NT2/D1 (cell line): ENCODE measurements at regions not wholly inside any gene's neighbourhood (a gene's known extent, or its start where the extent isn't known, plus 50 kb on each side); places are given as distances from the start of the nearest gene placed in this dataset.

ENCODE experiments used
- SUZ12 ChIP-seq: IDR thresholded peaks from 2 replicates; pipeline ENCODE4 v1.6.1; 2011; ENCODE audit not compliant: insufficient read length, insufficient read depth; ENCODE audit errors: extremely low read depth
- YY1 ChIP-seq: IDR thresholded peaks from 2 replicates; pipeline ENCODE4 v1.6.1; 2011; ENCODE audit not compliant: insufficient read length, insufficient read depth
- ZNF274 ChIP-seq: IDR thresholded peaks from 2 replicates; pipeline ENCODE4 v1.6.1; 2011; ENCODE audit warnings: mild to moderate bottlenecking, low read depth, low read length

- TF ChIP-seq ZNF274, result no peak
- TF ChIP-seq YY1, result no peak
- TF ChIP-seq SUZ12, result no peak
Measured at GRCh38 chr20:60804240-60804917, 447.7 kb upstream of the CDH4 start.
